Epithelial cell of esophagus (primary cell): ENCODE measurements at regions not wholly inside any gene's neighbourhood (a gene's known extent, or its start where the extent isn't known, plus 50 kb on each side); places are given as distances from the start of the nearest gene placed in this dataset.

Experiments
- DNase-seq: peaks from one replicate; pipeline ENCODE4 v3.0.0; 2010; ENCODE audit warnings: low read depth
- H3K4me3 ChIP-seq: 2 replicates; pipeline ENCODE4 v1.5.1; 2011; ENCODE audit warnings: mild to moderate bottlenecking, low read length, control low read depth
- TF ChIP-seq, protein P1 (sequence below): IDR thresholded peaks from 2 replicates; pipeline ENCODE4 v1.5.1; 2011; ENCODE audit warnings: low read depth, mild to moderate bottlenecking, low read length, control low read depth, inconsistent platforms; ENCODE audit not compliant: insufficient read depth; ENCODE audit errors: missing control alignments

- DNase-seq: no peak
- no peak overlapping the region for H3K4me3 ChIP-seq
- TF ChIP-seq, protein P1, sequence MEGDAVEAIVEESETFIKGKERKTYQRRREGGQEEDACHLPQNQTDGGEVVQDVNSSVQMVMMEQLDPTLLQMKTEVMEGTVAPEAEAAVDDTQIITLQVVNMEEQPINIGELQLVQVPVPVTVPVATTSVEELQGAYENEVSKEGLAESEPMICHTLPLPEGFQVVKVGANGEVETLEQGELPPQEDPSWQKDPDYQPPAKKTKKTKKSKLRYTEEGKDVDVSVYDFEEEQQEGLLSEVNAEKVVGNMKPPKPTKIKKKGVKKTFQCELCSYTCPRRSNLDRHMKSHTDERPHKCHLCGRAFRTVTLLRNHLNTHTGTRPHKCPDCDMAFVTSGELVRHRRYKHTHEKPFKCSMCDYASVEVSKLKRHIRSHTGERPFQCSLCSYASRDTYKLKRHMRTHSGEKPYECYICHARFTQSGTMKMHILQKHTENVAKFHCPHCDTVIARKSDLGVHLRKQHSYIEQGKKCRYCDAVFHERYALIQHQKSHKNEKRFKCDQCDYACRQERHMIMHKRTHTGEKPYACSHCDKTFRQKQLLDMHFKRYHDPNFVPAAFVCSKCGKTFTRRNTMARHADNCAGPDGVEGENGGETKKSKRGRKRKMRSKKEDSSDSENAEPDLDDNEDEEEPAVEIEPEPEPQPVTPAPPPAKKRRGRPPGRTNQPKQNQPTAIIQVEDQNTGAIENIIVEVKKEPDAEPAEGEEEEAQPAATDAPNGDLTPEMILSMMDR: no peak
These were observed 113.6 kb downstream of the PDCL3 start for GRCh38 chr2:100676346-100676745.

GRCh38 chr2:100677611-100678185 lies 114.9 kb downstream of the PDCL3 start:
- H3K4me3 ChIP-seq: no peak overlapping the region
- no peak for DNase-seq
- TF ChIP-seq, protein P1: no peak

DNA sequence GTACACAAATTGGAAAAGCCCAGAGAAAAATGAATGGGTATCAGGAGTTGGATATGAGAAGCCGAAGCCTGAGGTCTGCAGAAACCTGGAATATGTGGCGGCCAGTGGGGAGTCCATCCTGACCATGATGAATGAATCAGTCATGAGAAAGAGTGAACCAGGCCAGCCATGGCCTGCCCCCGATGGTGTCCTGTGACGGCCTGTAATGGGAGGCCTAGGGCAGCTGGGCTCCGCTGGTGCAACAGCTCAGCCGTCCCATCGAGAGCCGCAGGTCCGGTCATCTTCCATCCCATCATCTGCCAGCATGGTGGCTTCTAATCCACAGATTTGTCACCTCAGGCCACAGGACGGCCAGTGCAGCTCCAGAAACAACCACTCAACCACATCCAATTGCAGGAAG lies 116.4 kb downstream of the PDCL3 start:
- H3K4me3 ChIP-seq: no peak overlapping the region
- DNase-seq: no peak
- TF ChIP-seq, protein P1: no peak

DNA sequence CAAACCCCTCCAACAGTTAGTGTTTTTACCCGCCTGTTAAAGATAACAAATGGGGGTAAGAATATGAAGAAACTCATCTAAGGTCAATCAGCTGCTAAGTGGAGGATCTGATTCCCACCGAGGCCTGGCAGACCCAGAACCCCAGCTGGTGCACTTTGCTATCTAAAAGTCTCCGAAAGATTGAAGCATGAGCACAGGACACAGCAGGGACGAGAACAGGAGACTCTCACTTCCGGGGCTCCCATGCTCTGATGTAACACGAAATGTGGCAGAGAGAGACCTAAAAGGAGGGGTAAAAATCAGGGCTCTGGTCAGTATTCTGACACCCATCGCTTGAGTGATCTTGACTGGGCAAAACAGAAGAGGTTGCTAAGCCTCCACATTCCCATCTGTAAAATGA lies 119.7 kb downstream of the PDCL3 start:
- DNase-seq: no peak
- TF ChIP-seq, protein P1: no peak
- no peak overlapping the region for H3K4me3 ChIP-seq

- DNase-seq: no peak
- TF ChIP-seq, protein P1: no peak
- H3K4me3 ChIP-seq: no peak overlapping the region
These were observed 120.4 kb downstream of the PDCL3 start for GRCh38 chr2:100683231-100683630.

GRCh38 chr2:100691846-100692245 lies 128.1 kb upstream of the NPAS2 start:
- H3K4me3 ChIP-seq: no peak overlapping the region
- no peak for DNase-seq
- TF ChIP-seq, protein P1: no peak

DNA sequence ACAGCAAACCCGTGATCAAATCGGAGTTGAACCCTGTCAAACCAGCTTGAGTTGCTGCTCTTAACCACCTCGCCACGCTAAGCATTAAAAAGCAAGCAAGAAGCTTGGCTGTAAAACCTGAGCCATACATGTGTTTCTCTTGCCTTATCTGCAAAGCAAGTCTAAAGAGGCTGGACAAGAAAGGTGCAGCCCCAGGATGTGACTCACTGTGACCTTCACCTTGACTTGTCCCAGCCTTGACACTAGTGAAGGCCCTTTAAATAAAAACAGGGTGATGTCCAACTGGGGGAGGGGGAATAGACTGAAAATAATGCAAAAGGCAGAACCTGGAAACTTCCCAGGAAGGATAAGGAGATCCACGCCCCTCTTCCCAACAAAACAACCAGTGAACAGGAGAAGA lies 127.6 kb upstream of the NPAS2 start:
- DNase-seq: no peak

More for the DNA sequence above, 127.6 kb upstream of the NPAS2 start:
- TF ChIP-seq, protein P1: no peak
- H3K4me3 ChIP-seq: no peak overlapping the region
